ENCODE measurements at regions not wholly inside any gene's neighbourhood (a gene's known extent, or its start where the extent isn't known, plus 50 kb on each side); places are given as distances from the start of the nearest gene placed in this dataset.

DNA sequence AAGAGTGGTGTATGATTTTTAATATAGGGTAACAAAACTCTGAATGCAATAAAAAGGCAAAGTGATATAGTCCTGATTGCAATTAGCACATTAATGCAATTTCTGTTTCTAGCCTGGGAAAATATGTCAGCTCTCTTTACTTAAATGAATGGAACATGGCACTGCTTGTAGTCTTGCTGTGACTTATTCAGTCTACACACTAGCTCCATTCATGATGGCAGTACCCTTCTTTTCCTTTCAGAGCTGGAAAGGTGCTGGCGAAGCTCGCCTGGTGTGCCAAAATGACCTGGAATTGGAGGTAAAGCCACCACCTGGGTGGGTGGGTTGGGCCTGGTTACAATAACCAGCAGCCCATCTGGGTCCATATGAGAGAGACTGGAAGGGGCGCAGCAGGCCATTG is 85.3 kb downstream of the ZNF365 start:
- DNase-seq (ENCODE audit: low read depth, low spot score) = no peak
- in situ Hi-C loops (cut with HindIII; ENCODE audit: low sequenced_read_pairs) = no loop called here
- TF ChIP-seq CTCF (IDR thresholded peaks at IDR 0.05; ENCODE audit: low read depth, low read length) = no peak

GRCh38 chr10:62460393-62460792 is 86.2 kb downstream of the ZNF365 start:
- TF ChIP-seq CTCF (IDR thresholded peaks at IDR 0.05; ENCODE audit: low read depth, low read length) = no peak
- DNase-seq (ENCODE audit: low read depth, low spot score) = no peak
- H3K4me3 ChIP-seq (ENCODE audit: low read depth, low read length) = no peak overlapping the region
- in situ Hi-C loops (cut with HindIII; ENCODE audit: low sequenced_read_pairs) = no loop called here

More for the DNA sequence above, 85.3 kb downstream of the ZNF365 start:
- no peak overlapping the region for H3K4me3 ChIP-seq (ENCODE audit: low read depth, low read length)

- in situ Hi-C loops (cut with HindIII; ENCODE audit: low sequenced_read_pairs) = no loop called here
- no peak for DNase-seq (ENCODE audit: low read depth, low spot score)
- no peak for TF ChIP-seq CTCF (IDR thresholded peaks at IDR 0.05; ENCODE audit: low read depth, low read length)
- H3K4me3 ChIP-seq (ENCODE audit: low read depth, low read length) = no peak overlapping the region
These were observed 87.0 kb downstream of the ZNF365 start for GRCh38 chr10:62461120-62461519.

DNA sequence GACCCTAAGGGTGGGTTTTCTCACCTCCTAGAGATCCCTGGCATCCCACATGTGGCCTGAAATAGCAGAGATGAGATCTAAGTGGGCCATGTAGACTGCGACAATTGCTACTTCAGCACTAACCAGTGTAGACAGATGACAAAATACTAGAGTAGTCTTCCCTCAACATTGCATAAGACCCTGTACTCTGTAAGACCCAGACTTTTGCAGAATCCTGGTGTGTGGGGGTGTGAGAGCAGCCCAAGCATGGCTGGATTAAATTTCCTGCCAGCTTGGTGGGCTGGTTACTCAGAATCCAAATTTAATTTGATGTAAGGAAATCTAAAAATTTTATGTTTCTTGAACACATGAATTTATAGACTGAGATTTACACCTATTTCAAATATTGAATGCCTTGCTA is 88.3 kb downstream of the ZNF365 start:
- no peak for TF ChIP-seq CTCF (IDR thresholded peaks at IDR 0.05; ENCODE audit: low read depth, low read length)
- in situ Hi-C loops (cut with HindIII; ENCODE audit: low sequenced_read_pairs) = no loop called here
- no peak for DNase-seq (ENCODE audit: low read depth, low spot score)
- no peak overlapping the region for H3K4me3 ChIP-seq (ENCODE audit: low read depth, low read length)

- no peak for TF ChIP-seq CTCF (IDR thresholded peaks at IDR 0.05; ENCODE audit: low read depth, low read length)
- in situ Hi-C loops (cut with HindIII; ENCODE audit: low sequenced_read_pairs) = no loop called here
- H3K4me3 ChIP-seq (ENCODE audit: low read depth, low read length) = no peak overlapping the region
- no peak for DNase-seq (ENCODE audit: low read depth, low spot score)
These were observed 89.2 kb downstream of the ZNF365 start for GRCh38 chr10:62463364-62463763.

- H3K4me3 ChIP-seq (ENCODE audit: low read depth, low read length) = no peak overlapping the region
- TF ChIP-seq CTCF (IDR thresholded peaks at IDR 0.05; ENCODE audit: low read depth, low read length) = no peak
- DNase-seq (ENCODE audit: low read depth, low spot score) = no peak
- in situ Hi-C loops (cut with HindIII; ENCODE audit: low sequenced_read_pairs) = no loop called here
These were observed 90.1 kb downstream of the ZNF365 start for GRCh38 chr10:62464308-62464707.

GRCh38 chr10:62466590-62466989 is 92.4 kb downstream of the ZNF365 start:
- no peak for DNase-seq (ENCODE audit: low read depth, low spot score)
- H3K4me3 ChIP-seq (ENCODE audit: low read depth, low read length) = no peak overlapping the region
- no peak for TF ChIP-seq CTCF (IDR thresholded peaks at IDR 0.05; ENCODE audit: low read depth, low read length)
- in situ Hi-C loops (cut with HindIII; ENCODE audit: low sequenced_read_pairs) = no loop called here

Measured in astrocyte of the spinal cord (primary cell).